GM19438 (cell line): ENCODE measurements at regions not wholly inside any gene's neighbourhood (a gene's known extent, or its start where the extent isn't known, plus 50 kb on each side); places are given as distances from the start of the nearest gene placed in this dataset.

Source experiments
- ATAC-seq: cut with Tn5 transposase; IDR thresholded peaks from one replicate; pipeline ENCODE4 v1.9.1; 2021; ENCODE audit warnings: low read depth; ENCODE audit not compliant: unreplicated experiment

- no peak for ATAC-seq
These were observed 390.3 kb upstream of the DMAC1 start for GRCh38 chr9:8189881-8190280.

- no peak for ATAC-seq
These were observed 389.3 kb upstream of the DMAC1 start for GRCh38 chr9:8188723-8189407.

- ATAC-seq, result peak; percentile 69
These were observed 387.0 kb upstream of the DMAC1 start for GRCh38 chr9:8186560-8186959.

GRCh38 chr9:8183618-8184017, 384.0 kb upstream of the DMAC1 start:
- ATAC-seq, result no peak

GRCh38 chr9:8179381-8180053, 379.9 kb upstream of the DMAC1 start:
- no peak for ATAC-seq

GRCh38 chr9:8172000-8172399, 372.4 kb upstream of the DMAC1 start:
- ATAC-seq, result no peak

GRCh38 chr9:8168916-8169438, 369.4 kb upstream of the DMAC1 start:
- no peak for ATAC-seq

GRCh38 chr9:8160787-8161186, 361.2 kb upstream of the DMAC1 start:
- ATAC-seq, result no peak

GRCh38 chr9:8158574-8158973, 359.0 kb upstream of the DMAC1 start:
- ATAC-seq, result no peak

GRCh38 chr9:8157683-8158324, 358.2 kb upstream of the DMAC1 start:
- ATAC-seq, result no peak

GRCh38 chr9:8156346-8156745, 356.8 kb upstream of the DMAC1 start:
- ATAC-seq, result no peak

GRCh38 chr9:8155706-8156105, 356.1 kb upstream of the DMAC1 start:
- no peak for ATAC-seq

- ATAC-seq, result no peak
These were observed 344.1 kb upstream of the DMAC1 start for GRCh38 chr9:8143677-8144076.

GRCh38 chr9:8140557-8140956, 341.0 kb upstream of the DMAC1 start:
- ATAC-seq, result no peak

GRCh38 chr9:8139756-8140155, 340.2 kb upstream of the DMAC1 start:
- no peak for ATAC-seq

GRCh38 chr9:8136477-8136876, 336.9 kb upstream of the DMAC1 start:
- ATAC-seq, result peak; percentile 72

GRCh38 chr9:8134635-8135034, 335.1 kb upstream of the DMAC1 start:
- no peak for ATAC-seq

- no peak for ATAC-seq
These were observed 334.0 kb upstream of the DMAC1 start for GRCh38 chr9:8133606-8134005.

GRCh38 chr9:8115570-8115969, 316.0 kb upstream of the DMAC1 start:
- ATAC-seq, result no peak

- ATAC-seq, result no peak
These were observed 315.2 kb upstream of the DMAC1 start for GRCh38 chr9:8114826-8115225.

GRCh38 chr9:8106362-8106761, 306.8 kb upstream of the DMAC1 start:
- no peak for ATAC-seq

- no peak for ATAC-seq
These were observed 302.0 kb upstream of the DMAC1 start for GRCh38 chr9:8101607-8102006.
